ENCODE measurements at regions not wholly inside any gene's neighbourhood (a gene's known extent, or its start where the extent isn't known, plus 50 kb on each side); places are given as distances from the start of the nearest gene placed in this dataset.

GRCh38 chr1:25034736-25035522 is 104.9 kb upstream of the RUNX3 start:
- no peak overlapping the region for H3K27ac ChIP-seq (ENCODE audit: low read depth in 2 of 2, low read length in 2 of 2)
- no peak overlapping the region for H3K4me3 ChIP-seq (ENCODE audit: low read length in 3 of 3)
- TF ChIP-seq, protein P1, sequence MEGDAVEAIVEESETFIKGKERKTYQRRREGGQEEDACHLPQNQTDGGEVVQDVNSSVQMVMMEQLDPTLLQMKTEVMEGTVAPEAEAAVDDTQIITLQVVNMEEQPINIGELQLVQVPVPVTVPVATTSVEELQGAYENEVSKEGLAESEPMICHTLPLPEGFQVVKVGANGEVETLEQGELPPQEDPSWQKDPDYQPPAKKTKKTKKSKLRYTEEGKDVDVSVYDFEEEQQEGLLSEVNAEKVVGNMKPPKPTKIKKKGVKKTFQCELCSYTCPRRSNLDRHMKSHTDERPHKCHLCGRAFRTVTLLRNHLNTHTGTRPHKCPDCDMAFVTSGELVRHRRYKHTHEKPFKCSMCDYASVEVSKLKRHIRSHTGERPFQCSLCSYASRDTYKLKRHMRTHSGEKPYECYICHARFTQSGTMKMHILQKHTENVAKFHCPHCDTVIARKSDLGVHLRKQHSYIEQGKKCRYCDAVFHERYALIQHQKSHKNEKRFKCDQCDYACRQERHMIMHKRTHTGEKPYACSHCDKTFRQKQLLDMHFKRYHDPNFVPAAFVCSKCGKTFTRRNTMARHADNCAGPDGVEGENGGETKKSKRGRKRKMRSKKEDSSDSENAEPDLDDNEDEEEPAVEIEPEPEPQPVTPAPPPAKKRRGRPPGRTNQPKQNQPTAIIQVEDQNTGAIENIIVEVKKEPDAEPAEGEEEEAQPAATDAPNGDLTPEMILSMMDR (IDR thresholded peaks at IDR 0.05; ENCODE audit: borderline replicate concordance, extremely low read depth, insufficient read depth): no peak
- H3K27me3 ChIP-seq (ENCODE audit: control insufficient read depth, insufficient read depth, low read length): no peaks in the 10 kb centered on the region
- FAIRE-seq (no peak), DNase-seq (peak in 1 of 5 donors; percentile 50)
- H3K36me3 ChIP-seq (ENCODE audit: control insufficient read depth in 2 of 3, insufficient read depth in 3 of 3, low read length in 3 of 3): no peaks in the 10 kb centered on the region
- no peak overlapping the region for H3K9ac ChIP-seq (ENCODE audit: low read length in 3 of 3)
- H3K4me1 ChIP-seq (ENCODE audit: control insufficient read depth in 2 of 3, insufficient read depth in 2 of 3, low read depth in 1 of 3, low read length in 3 of 3): no peaks in the 10 kb centered on the region
- no peaks in the 10 kb centered on the region for H3K9me3 ChIP-seq (ENCODE audit: control insufficient read depth in 2 of 3, insufficient read depth in 1 of 3, low read length in 3 of 3)
- intact Hi-C loops (cut with DNase I): no loop called here

DNA sequence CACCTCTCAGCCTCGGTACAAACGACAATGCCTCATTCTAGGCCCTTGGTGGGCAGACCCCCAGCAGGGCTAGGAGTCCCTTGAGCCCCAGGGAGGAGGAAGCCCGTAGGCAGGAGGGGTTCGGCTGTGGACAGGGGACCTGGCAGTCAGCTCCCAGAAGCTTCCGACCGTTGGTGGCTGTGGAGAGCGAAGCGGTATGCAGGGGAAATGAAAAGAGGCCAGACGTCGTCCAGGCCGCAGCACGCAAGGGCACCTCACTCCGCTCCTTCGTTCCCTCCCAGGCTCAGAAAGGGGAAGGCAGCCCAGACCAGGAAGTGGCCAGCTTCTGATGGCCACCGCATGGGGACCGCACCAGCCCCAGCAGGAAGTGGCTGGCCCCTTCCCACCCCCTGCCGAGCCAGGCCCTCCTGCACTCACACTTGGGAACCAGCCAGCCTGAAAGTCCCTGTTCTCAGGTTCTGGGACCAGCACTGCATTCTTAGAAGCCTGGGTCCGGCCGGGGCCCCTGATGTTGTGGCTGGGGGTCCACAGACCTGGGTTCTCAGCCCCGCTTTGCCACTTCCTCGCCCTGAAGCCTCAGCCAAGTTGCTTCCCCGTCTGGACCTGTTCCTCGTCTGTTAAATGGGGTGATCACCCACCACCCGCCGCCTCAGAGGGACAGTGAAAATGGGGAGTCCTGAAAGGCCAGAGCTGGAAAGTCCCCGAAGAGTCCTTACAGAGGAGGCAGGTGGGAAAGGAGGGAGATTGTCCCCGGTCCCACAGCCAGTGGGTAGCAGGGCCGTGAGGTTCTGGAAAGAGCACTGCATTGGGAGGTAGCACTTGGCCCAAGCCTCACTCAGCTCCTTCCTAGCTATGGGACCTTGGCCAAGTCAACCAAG is 104.0 kb upstream of the RUNX3 start:
- no peak for FAIRE-seq
- Histone ChIP-seq H3K9me3 (ENCODE audit: control insufficient read depth in 2 of 3, insufficient read depth in 1 of 3, low read length in 3 of 3) (no peaks in the 10 kb centered on the region), H3K4me1 (ENCODE audit: control insufficient read depth in 2 of 3, insufficient read depth in 2 of 3, low read depth in 1 of 3, low read length in 3 of 3) (no peaks in the 10 kb centered on the region), H3K36me3 (ENCODE audit: control insufficient read depth in 2 of 3, insufficient read depth in 3 of 3, low read length in 3 of 3) (no peaks in the 10 kb centered on the region), H3K4me3 (ENCODE audit: low read length in 3 of 3) (no peak overlapping the region), H3K27ac (ENCODE audit: low read depth in 2 of 2, low read length in 2 of 2) (no peak overlapping the region), H3K9ac (ENCODE audit: low read length in 3 of 3) (no peak overlapping the region), H3K27me3 (ENCODE audit: control insufficient read depth, insufficient read depth, low read length) (no peaks in the 10 kb centered on the region)
- peak in 4 of 5 donors; percentile 17 to 80 (median 24) for DNase-seq
- TF ChIP-seq, protein P1 (IDR thresholded peaks at IDR 0.05; ENCODE audit: borderline replicate concordance, extremely low read depth, insufficient read depth): no peak
- intact Hi-C loops (cut with DNase I): no loop called here

- Histone ChIP-seq H3K4me3 (ENCODE audit: low read length in 3 of 3) (no peak overlapping the region), H3K27me3 (ENCODE audit: control insufficient read depth, insufficient read depth, low read length) (no peaks in the 10 kb centered on the region), H3K36me3 (ENCODE audit: control insufficient read depth in 2 of 3, insufficient read depth in 3 of 3, low read length in 3 of 3) (no peaks in the 10 kb centered on the region), H3K9ac (ENCODE audit: low read length in 3 of 3) (no peak overlapping the region), H3K4me1 (ENCODE audit: control insufficient read depth in 2 of 3, insufficient read depth in 2 of 3, low read depth in 1 of 3, low read length in 3 of 3) (no peaks in the 10 kb centered on the region), H3K27ac (ENCODE audit: low read depth in 2 of 2, low read length in 2 of 2) (no peak overlapping the region), H3K9me3 (ENCODE audit: control insufficient read depth in 2 of 3, insufficient read depth in 1 of 3, low read length in 3 of 3) (no peaks in the 10 kb centered on the region)
- FAIRE-seq: no peak
- intact Hi-C loops (cut with DNase I): no loop called here
- TF ChIP-seq, protein P1 (IDR thresholded peaks at IDR 0.05; ENCODE audit: borderline replicate concordance, extremely low read depth, insufficient read depth): no peak
- peak in 1 of 5 donors; percentile 54 for DNase-seq
Observed at GRCh38 chr1:25033030-25033827, 103.2 kb upstream of the RUNX3 start.
